Fibroblast of pulmonary artery (primary cell): ENCODE measurements at regions not wholly inside any gene's neighbourhood (a gene's known extent, or its start where the extent isn't known, plus 50 kb on each side); places are given as distances from the start of the nearest gene placed in this dataset.
A peak's percentile ranks its signal among the peaks of the same experiment; 100 is the strongest.

Experiments
- DNase-seq: peaks from one replicate; pipeline ENCODE4 v3.0.0-alpha.2; 2010; ENCODE audit warnings: low read depth
- H3K4me3 ChIP-seq: replicated peaks from 2 replicates; pipeline ENCODE4 v1.5.1; 2011; ENCODE audit warnings: low read depth, mild to moderate bottlenecking, control low read depth, low read length, moderate library complexity
- TF ChIP-seq, protein P1 (sequence below): IDR thresholded peaks from 2 replicates; pipeline ENCODE4 v1.5.1; 2011; ENCODE audit warnings: mild to moderate bottlenecking, control low read depth, low read length, inconsistent platforms; ENCODE audit errors: missing control alignments

DNA sequence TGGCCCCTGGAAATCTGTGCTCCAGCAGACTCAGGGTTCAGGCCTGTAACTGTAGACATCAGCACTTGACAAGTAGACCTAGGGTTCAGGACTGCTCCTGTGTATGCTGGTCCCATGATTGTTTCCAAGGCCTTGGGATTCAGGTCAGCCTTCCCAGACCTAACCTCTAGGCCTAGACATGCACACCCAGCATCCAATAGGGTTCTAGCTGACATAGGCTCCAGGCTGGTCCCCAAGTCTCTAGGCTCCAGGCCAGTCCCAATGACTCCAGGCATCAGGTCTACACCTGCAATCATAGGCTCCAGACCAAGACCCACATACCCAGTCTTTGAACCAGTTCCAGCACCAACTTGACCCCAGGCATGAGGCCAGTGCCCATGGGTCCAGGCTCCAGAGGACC, 166.2 kb upstream of the GRIA4 start:
- H3K4me3 ChIP-seq: no peak overlapping the region
- DNase-seq: no peak
- TF ChIP-seq, protein P1, sequence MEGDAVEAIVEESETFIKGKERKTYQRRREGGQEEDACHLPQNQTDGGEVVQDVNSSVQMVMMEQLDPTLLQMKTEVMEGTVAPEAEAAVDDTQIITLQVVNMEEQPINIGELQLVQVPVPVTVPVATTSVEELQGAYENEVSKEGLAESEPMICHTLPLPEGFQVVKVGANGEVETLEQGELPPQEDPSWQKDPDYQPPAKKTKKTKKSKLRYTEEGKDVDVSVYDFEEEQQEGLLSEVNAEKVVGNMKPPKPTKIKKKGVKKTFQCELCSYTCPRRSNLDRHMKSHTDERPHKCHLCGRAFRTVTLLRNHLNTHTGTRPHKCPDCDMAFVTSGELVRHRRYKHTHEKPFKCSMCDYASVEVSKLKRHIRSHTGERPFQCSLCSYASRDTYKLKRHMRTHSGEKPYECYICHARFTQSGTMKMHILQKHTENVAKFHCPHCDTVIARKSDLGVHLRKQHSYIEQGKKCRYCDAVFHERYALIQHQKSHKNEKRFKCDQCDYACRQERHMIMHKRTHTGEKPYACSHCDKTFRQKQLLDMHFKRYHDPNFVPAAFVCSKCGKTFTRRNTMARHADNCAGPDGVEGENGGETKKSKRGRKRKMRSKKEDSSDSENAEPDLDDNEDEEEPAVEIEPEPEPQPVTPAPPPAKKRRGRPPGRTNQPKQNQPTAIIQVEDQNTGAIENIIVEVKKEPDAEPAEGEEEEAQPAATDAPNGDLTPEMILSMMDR: no peak

DNA sequence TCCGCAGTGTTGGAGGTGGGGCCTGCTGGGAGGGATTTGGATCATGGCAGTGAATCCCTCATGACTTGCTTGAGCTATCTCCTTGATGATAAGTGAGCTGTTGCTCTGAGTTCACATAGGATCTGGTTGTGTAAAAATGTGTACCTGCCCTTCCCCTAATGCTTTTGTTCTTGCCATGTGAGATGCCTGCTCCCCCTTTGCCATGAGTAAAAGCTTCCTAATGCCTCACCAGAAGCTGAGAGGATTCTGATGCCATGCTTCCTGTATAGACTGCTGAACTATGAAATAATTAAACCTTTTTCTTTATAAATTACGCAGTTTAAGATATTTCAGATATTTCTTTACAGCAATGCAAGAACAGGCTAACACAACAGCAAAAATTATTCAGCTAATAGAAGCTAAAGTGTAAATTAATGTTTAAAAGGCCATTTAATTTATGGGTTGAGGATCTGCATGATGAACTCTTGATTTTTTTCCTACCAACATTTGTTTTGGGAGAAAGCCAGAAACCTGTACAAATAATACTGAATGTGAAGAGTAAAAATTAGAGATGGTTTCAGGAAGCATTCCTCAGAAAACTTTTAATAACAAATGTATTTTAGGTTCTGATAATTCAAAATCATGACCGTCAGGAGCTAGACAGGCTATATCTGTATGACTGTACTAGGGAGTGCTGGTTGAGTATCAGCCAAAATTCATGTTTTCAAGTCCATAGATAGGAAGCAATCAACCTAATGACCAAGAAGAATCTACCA, 177.5 kb upstream of the GRIA4 start:
- H3K4me3 ChIP-seq: no peak overlapping the region
- no peak for DNase-seq
- TF ChIP-seq, protein P1: no peak

DNA sequence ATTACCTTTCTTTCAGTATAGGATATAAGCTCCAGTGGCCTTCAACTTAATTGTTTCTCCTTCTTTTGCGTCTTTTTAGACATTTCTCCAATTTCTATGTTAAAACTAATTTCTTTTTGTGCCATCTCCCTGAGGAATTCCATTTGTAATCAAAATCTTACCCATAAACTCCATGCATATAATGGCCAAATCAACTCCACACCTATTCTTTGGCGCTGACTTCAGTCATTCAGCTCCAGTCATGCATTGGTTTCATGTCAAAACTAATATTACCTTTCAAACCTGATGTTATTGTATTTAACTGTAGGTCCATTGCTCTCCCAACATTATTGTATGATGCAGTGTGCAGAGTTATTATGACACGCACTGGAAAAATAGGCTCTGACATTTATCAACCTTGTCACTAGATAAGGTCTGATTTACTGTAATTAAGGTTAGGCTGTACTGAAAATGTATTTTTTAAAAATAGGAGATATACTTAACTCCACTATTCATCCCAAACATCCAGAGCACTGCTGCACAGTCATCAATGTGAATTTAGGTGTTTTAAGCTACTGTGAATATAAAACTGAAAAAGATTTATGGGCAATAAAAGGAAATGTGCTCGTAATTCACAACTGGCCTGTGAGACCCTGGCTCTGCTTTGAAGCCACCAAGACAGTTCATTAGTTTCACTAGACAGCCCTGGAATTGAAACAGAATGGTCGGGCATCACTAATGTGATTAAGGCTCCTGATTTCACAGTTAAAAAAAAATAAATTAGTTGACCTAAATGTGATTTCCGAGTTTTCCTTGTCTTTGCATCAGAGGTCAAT, 180.6 kb upstream of the GRIA4 start:
- no peak overlapping the region for H3K4me3 ChIP-seq
- DNase-seq: no peak
- TF ChIP-seq, protein P1: no peak

DNA sequence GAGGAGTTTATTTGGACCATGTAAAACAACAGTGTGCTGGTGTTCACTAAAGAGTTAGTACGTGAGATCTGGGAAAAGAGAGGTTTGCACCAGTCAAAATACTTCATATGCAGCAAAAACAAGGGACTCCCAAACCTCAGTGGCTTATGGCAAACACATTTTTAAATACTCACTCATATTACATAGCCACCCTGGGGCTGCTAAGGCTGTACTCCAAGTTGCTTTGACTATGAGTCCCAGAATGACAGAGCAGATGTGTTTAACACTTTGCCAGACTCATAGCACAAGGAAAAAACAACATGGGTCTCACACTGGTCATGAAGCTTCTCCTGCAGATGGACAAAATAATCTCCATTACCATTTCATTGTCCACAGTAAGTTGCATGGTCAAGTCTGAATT, 202.8 kb upstream of the GRIA4 start:
- no peak overlapping the region for H3K4me3 ChIP-seq
- TF ChIP-seq, protein P1: no peak
- no peak for DNase-seq

DNA sequence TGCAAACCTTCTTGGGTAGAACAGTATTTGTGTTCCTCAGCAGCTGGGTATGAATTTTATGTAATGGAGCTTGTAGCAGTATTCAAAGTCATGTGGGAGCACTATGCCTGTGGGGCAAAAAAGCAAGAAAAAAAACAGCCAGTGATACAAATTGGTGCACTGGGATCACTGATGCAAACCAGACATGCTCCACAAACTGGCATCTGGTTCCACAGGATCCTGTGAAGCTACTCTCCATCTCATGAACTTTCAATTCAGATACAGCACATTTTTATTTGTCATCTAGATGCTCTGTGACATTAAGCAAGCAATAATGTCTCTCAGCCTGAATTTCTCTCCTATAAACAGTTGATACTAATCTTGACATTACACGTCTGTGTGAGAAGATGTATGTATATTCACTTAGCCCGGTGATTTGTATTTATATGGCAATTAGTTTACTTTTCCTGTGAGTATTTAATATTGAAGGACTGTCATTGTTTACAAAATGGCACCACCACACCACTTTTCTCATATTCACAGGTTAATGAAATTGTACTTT, 208.5 kb upstream of the GRIA4 start:
- no peak overlapping the region for H3K4me3 ChIP-seq
- TF ChIP-seq, protein P1: no peak
- no peak for DNase-seq

DNA sequence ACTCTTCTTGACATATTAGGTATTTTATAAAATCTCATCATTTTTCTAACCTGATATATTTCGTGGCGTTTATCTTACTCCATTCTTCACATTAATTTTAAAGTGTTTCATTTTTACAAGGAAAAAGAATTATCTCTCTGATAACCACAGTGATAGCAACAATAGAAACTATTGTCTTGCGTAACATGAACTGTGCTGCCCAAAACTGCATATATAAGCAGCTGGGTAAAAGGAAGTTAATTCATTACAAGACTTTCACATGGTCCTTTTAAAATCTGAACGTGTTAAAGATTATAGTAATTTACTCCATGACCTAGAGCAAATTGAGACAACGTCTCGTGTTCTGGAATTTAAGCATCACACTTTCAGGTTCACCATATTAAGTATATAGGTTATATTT, 210.4 kb upstream of the GRIA4 start:
- DNase-seq: peak; percentile 8
- TF ChIP-seq, protein P1: no peak
- H3K4me3 ChIP-seq: no peak overlapping the region
